Endodermal cell (in vitro differentiated cells): ENCODE measurements at regions not wholly inside any gene's neighbourhood (a gene's known extent, or its start where the extent isn't known, plus 50 kb on each side); places are given as distances from the start of the nearest gene placed in this dataset.

Experiments used
- DNase-seq: peaks from one replicate; pipeline ENCODE4 v3.0.0-alpha.2; 2017
- H3K27ac ChIP-seq: 2 replicates; pipeline ENCODE4 v1.5.1; 2013; ENCODE audit warnings: mild to moderate bottlenecking, low read depth, low read length, moderate library complexity
- H3K27me3 ChIP-seq: 2 replicates; pipeline ENCODE4 v1.6.1; 2013; ENCODE audit warnings: mild to moderate bottlenecking, low read length, moderate library complexity; ENCODE audit not compliant: insufficient read depth, control insufficient read depth, poor library complexity, severe bottlenecking
- H3K36me3 ChIP-seq: 2 replicates; pipeline ENCODE4 v1.7.0; 2013; ENCODE audit warnings: mild to moderate bottlenecking, low read length, moderate library complexity; ENCODE audit not compliant: control insufficient read depth, insufficient read depth
- H3K4me1 ChIP-seq: one replicate; pipeline ENCODE4 v1.7.0; 2013; ENCODE audit warnings: low read length; ENCODE audit not compliant: control insufficient read depth, insufficient read depth
- H3K4me3 ChIP-seq: 2 replicates; pipeline ENCODE4 v1.5.1; 2013; ENCODE audit warnings: mild to moderate bottlenecking, low read length, moderate library complexity
- H3K9ac ChIP-seq: 2 replicates; pipeline ENCODE4 v1.6.1; 2013; ENCODE audit warnings: mild to moderate bottlenecking, low read length, moderate library complexity; ENCODE audit not compliant: poor library complexity, severe bottlenecking; ENCODE audit errors: extremely low read depth
- H3K9me3 ChIP-seq: 2 replicates; pipeline ENCODE4 v1.6.1; 2013; ENCODE audit warnings: mild to moderate bottlenecking, low read length, moderate library complexity; ENCODE audit not compliant: control insufficient read depth
- H3K27ac Mint-ChIP-seq: 2 replicates; pipeline ENCODE4 v1.8.0; 2020; ENCODE audit warnings: mixed read lengths
- H3K27me3 Mint-ChIP-seq: 2 replicates; pipeline ENCODE4 v1.8.0; 2021; ENCODE audit warnings: mild to moderate bottlenecking, mixed read lengths; ENCODE audit not compliant: insufficient read depth
- H3K36me3 Mint-ChIP-seq: 2 replicates; pipeline ENCODE4 v1.8.0; 2020; ENCODE audit warnings: low read depth, mixed read lengths
- H3K4me1 Mint-ChIP-seq: 2 replicates; pipeline ENCODE4 v1.8.0; 2020; ENCODE audit warnings: mixed read lengths
- H3K4me3 Mint-ChIP-seq: 2 replicates; pipeline ENCODE4 v1.8.0; 2020; ENCODE audit warnings: mild to moderate bottlenecking, moderate library complexity, mixed read lengths
- H3K9me3 Mint-ChIP-seq: 2 replicates; pipeline ENCODE4 v1.8.0; 2020; ENCODE audit warnings: mild to moderate bottlenecking, mixed read lengths
- CTCF ChIP-seq: fragments of 200-600 bp; sonication (generic); conservative IDR thresholded peaks from 2 replicates; pipeline ENCODE4 v1.5.0; 2021; ENCODE audit warnings: antibody characterized with exemption, mild to moderate bottlenecking
- WGBS, 2 experiments: methylation state at CpG; one replicate each; pipeline versions ENCODE4 v1.1.5 to v1.1.7; 2013; ENCODE audit warnings: missing lambda C conversion rate in 2 of 2, mixed read lengths in 1 of 2; ENCODE audit not compliant: insufficient coverage in 1 of 2, insufficient read length in 1 of 2; 5-methylcytosine and 5-hydroxymethylcytosine counted together

GRCh38 chr20:21840991-21841390, 135.5 kb downstream of the PAX1 start:
- H3K36me3 Mint-ChIP-seq: no peaks in the 10 kb centered on the region
- H3K27ac ChIP-seq: no peak overlapping the region
- H3K9ac ChIP-seq: no peak overlapping the region
- H3K27ac Mint-ChIP-seq: no peak overlapping the region
- H3K9me3 ChIP-seq: peaks cover 18% of the 10 kb centered on the region
- H3K4me1 ChIP-seq: peaks cover 23% of the 10 kb centered on the region
- H3K9me3 Mint-ChIP-seq: peaks cover 7% of the 10 kb centered on the region
- H3K4me3 Mint-ChIP-seq: no peak overlapping the region
- peaks cover 24% of the 10 kb centered on the region for H3K27me3 ChIP-seq
- TF ChIP-seq CTCF: no peak
- peaks cover 49% of the 10 kb centered on the region for H3K4me1 Mint-ChIP-seq
- H3K36me3 ChIP-seq: no peaks in the 10 kb centered on the region
- peaks cover 55% of the 10 kb centered on the region for H3K27me3 Mint-ChIP-seq
- no peak for DNase-seq
- H3K4me3 ChIP-seq: peak overlapping the region; percentile 6
- WGBS, 2 experiments: 93 to 100% methylated on average over 1 to 2 of the region's 2 CpGs

GRCh38 chr20:21839982-21840381, 134.5 kb downstream of the PAX1 start:
- Histone ChIP-seq H3K27me3 (peaks cover 24% of the 10 kb centered on the region), H3K36me3 (no peaks in the 10 kb centered on the region), H3K9ac (no peak overlapping the region), H3K27ac (no peak overlapping the region), H3K4me1 (peaks cover 23% of the 10 kb centered on the region), H3K4me3 (no peak overlapping the region), H3K9me3 (peaks cover 9% of the 10 kb centered on the region)
- Mint-ChIP-seq H3K36me3 (no peaks in the 10 kb centered on the region), H3K4me3 (no peak overlapping the region), H3K4me1 (peaks cover 51% of the 10 kb centered on the region), H3K27ac (no peak overlapping the region), H3K27me3 (peaks cover 53% of the 10 kb centered on the region), H3K9me3 (peaks cover 6% of the 10 kb centered on the region)
- WGBS, 2 experiments: 94 to 100% methylated on average over 6 to 12 of the region's 12 CpGs
- TF ChIP-seq CTCF: no peak
- no peak for DNase-seq

GRCh38 chr20:21836346-21836745, 130.9 kb downstream of the PAX1 start:
- Histone ChIP-seq H3K27me3 (peaks cover 29% of the 10 kb centered on the region), H3K4me1 (peaks cover 19% of the 10 kb centered on the region), H3K36me3 (no peaks in the 10 kb centered on the region), H3K27ac (no peak overlapping the region), H3K9me3 (peaks cover 8% of the 10 kb centered on the region), H3K9ac (no peak overlapping the region), H3K4me3 (no peak overlapping the region)
- Mint-ChIP-seq H3K27ac (no peak overlapping the region), H3K9me3 (no peaks in the 10 kb centered on the region), H3K4me1 (peaks cover 50% of the 10 kb centered on the region), H3K27me3 (peaks cover 64% of the 10 kb centered on the region), H3K4me3 (no peak overlapping the region), H3K36me3 (peaks cover 7% of the 10 kb centered on the region)
- TF ChIP-seq CTCF: no peak
- 54 to 100% methylated on average over 1 of the region's 1 CpG for WGBS, 2 experiments
- DNase-seq: no peak
